Endothelial cell of umbilical vein (primary cell): ENCODE measurements at regions not wholly inside any gene's neighbourhood (a gene's known extent, or its start where the extent isn't known, plus 50 kb on each side); places are given as distances from the start of the nearest gene placed in this dataset.

Experiments used
- CTCF ChIP-seq, 2 donors: IDR thresholded peaks; 1 replicate in 1 of 2; 2 replicates in 1 of 2; pipeline ENCODE4 v1.5.1; 2011; ENCODE audit warnings: low read length in 2 of 2, mild to moderate bottlenecking in 2 of 2, moderate library complexity in 2 of 2, control low read depth in 1 of 2, inconsistent platforms in 1 of 2, low read depth in 1 of 2; ENCODE audit not compliant: insufficient read depth in 1 of 2; ENCODE audit errors: extremely low read depth in 1 of 2
- EZH2 ChIP-seq: IDR thresholded peaks from 2 replicates; pipeline ENCODE4 v1.6.1; 2012; ENCODE audit warnings: borderline replicate concordance, low read depth, mild to moderate bottlenecking, moderate library complexity, low read length, inconsistent platforms; ENCODE audit not compliant: severe bottlenecking
- JUN ChIP-seq: IDR thresholded peaks from 2 replicates; pipeline ENCODE4 v1.6.1; 2011; ENCODE audit warnings: borderline replicate concordance, low read depth; ENCODE audit not compliant: insufficient read length, insufficient read depth
- MAX ChIP-seq: IDR thresholded peaks from 2 replicates; pipeline ENCODE4 v1.6.1; 2011; ENCODE audit not compliant: insufficient read depth, insufficient read length
- POLR2A ChIP-seq: IDR thresholded peaks from 2 replicates; pipeline ENCODE4 v1.6.1; 2012; ENCODE audit warnings: low read depth, mild to moderate bottlenecking, control low read depth, low read length
- POLR2AphosphoS5 ChIP-seq: IDR thresholded peaks from 2 replicates; pipeline ENCODE4 v1.6.1; 2012; ENCODE audit warnings: low read depth, mild to moderate bottlenecking, control low read depth, low read length, moderate library complexity; ENCODE audit not compliant: insufficient read depth

DNA sequence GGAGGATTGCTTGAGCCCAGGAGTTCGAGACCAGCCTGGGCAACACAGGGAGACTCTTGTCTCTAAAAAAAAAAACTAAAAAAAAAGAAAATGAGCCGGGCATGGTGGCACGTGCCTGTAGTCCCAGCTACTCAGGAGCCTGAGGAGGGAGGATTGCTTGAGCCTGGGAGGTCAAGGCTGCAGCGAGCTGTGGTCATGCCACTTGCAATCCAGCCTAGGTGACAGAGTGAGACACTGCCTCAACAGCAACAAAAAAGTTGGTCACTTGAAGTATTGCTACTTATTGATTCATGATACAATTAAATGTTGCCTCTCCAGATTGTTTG, 57.9 kb upstream of the CXADR start:
- TF ChIP-seq EZH2: no peak
- TF ChIP-seq CTCF (IDR thresholded peaks at IDR 0.05; ENCODE audit: extremely low read depth in 1 of 2, insufficient read depth in 1 of 2, low read depth in 1 of 2, low read length in 2 of 2): no peak
- no peak for TF ChIP-seq POLR2A
- TF ChIP-seq POLR2AphosphoS5: no peak
- TF ChIP-seq MAX: no peak
- no peak for TF ChIP-seq JUN
